ENCODE measurements at regions not wholly inside any gene's neighbourhood (a gene's known extent, or its start where the extent isn't known, plus 50 kb on each side); places are given as distances from the start of the nearest gene placed in this dataset.

- H3K79me2 ChIP-seq (ENCODE audit: low read depth) = no peaks in the 10 kb centered on the region
- H3K4me3 ChIP-seq = no peak overlapping the region
- CTCF ChIA-PET = no interaction called here
- H3K27ac ChIP-seq = no peak overlapping the region
- no peak overlapping the region for H3K4me2 ChIP-seq
- TF ChIP-seq CTCF (conservative IDR thresholded peaks at IDR 0.05) = no peak
- no peak for TF ChIP-seq EZH2 (IDR thresholded peaks at IDR 0.05; ENCODE audit: low read depth)
- H3K4me1 ChIP-seq (replicated peaks; ENCODE audit: insufficient read depth) = no peaks in the 10 kb centered on the region
- H2AFZ ChIP-seq = no peak overlapping the region
- no peaks in the 10 kb centered on the region for H3K9me2 ChIP-seq (ENCODE audit: insufficient read depth)
- intact Hi-C loops (cut with micrococcal nuclease; ENCODE audit: unreplicated experiment) = no loop called here
- H4K20me1 ChIP-seq (ENCODE audit: insufficient read depth) = no peaks in the 10 kb centered on the region
- POLR2A ChIA-PET (ENCODE audit: unreplicated experiment) = no interaction called here
- H3F3A ChIP-seq (ENCODE audit: insufficient read depth, low read depth) = no peaks in the 10 kb centered on the region
- H3K36me3 ChIP-seq (ENCODE audit: low read depth) = no peaks in the 10 kb centered on the region
- DNase-seq = no peak
- H3K9me3 ChIP-seq (ENCODE audit: insufficient read depth, low read depth) = no peaks in the 10 kb centered on the region
- no TSS peak for BruUV-seq (replicated peaks)
- H3K27me3 ChIP-seq (ENCODE audit: insufficient read depth, low read depth) = peaks cover 51% of the 10 kb centered on the region
Measured at GRCh38 chr6:40718401-40718800, 131.2 kb upstream of the LRFN2 start.

- H3K4me1 ChIP-seq (replicated peaks; ENCODE audit: insufficient read depth) = no peaks in the 10 kb centered on the region
- H4K20me1 ChIP-seq (ENCODE audit: insufficient read depth) = no peaks in the 10 kb centered on the region
- H3F3A ChIP-seq (ENCODE audit: insufficient read depth, low read depth) = no peaks in the 10 kb centered on the region
- POLR2A ChIA-PET (ENCODE audit: unreplicated experiment) = no interaction called here
- intact Hi-C loops (cut with micrococcal nuclease; ENCODE audit: unreplicated experiment) = no loop called here
- DNase-seq = no peak
- TF ChIP-seq EZH2 (IDR thresholded peaks at IDR 0.05; ENCODE audit: low read depth) (no peak), CTCF (conservative IDR thresholded peaks at IDR 0.05) (no peak)
- H3K79me2 ChIP-seq (ENCODE audit: low read depth) = no peaks in the 10 kb centered on the region
- no TSS peak for BruUV-seq (replicated peaks)
- H3K4me2 ChIP-seq = no peak overlapping the region
- no peak overlapping the region for H3K4me3 ChIP-seq
- no peaks in the 10 kb centered on the region for H3K9me2 ChIP-seq (ENCODE audit: insufficient read depth)
- H3K36me3 ChIP-seq (ENCODE audit: low read depth) = no peaks in the 10 kb centered on the region
- H3K27me3 ChIP-seq (ENCODE audit: insufficient read depth, low read depth) = peaks cover 53% of the 10 kb centered on the region
- no peak overlapping the region for H3K27ac ChIP-seq
- H2AFZ ChIP-seq = no peak overlapping the region
- no peaks in the 10 kb centered on the region for H3K9me3 ChIP-seq (ENCODE audit: insufficient read depth, low read depth)
- CTCF ChIA-PET = no interaction called here
Measured at GRCh38 chr6:40717411-40718057, 130.4 kb upstream of the LRFN2 start.

GRCh38 chr6:40715570-40716403, 128.6 kb upstream of the LRFN2 start:
- CTCF ChIA-PET = no interaction called here
- intact Hi-C loops (cut with micrococcal nuclease; ENCODE audit: unreplicated experiment) = no loop called here
- H3K9me2 ChIP-seq (ENCODE audit: insufficient read depth) = no peaks in the 10 kb centered on the region
- no peak for TF ChIP-seq EZH2 (IDR thresholded peaks at IDR 0.05; ENCODE audit: low read depth)
- TF ChIP-seq CTCF (conservative IDR thresholded peaks at IDR 0.05) = no peak
- no peaks in the 10 kb centered on the region for H3K36me3 ChIP-seq (ENCODE audit: low read depth)
- no peaks in the 10 kb centered on the region for H3K9me3 ChIP-seq (ENCODE audit: insufficient read depth, low read depth)
- POLR2A ChIA-PET (ENCODE audit: unreplicated experiment) = interaction anchor here (0.7 kb wide), 1 partner anchor 17 kb away, joined by 11 read pairs; no protein-coding TSS in a partner anchor
- no peaks in the 10 kb centered on the region for H3F3A ChIP-seq (ENCODE audit: insufficient read depth, low read depth)
- no peak overlapping the region for H3K4me2 ChIP-seq
- no peak overlapping the region for H3K4me3 ChIP-seq
- peaks cover 51% of the 10 kb centered on the region for H3K27me3 ChIP-seq (ENCODE audit: insufficient read depth, low read depth)
- no TSS peak for BruUV-seq (replicated peaks)
- DNase-seq = no peak
- no peaks in the 10 kb centered on the region for H3K79me2 ChIP-seq (ENCODE audit: low read depth)
- no peak overlapping the region for H2AFZ ChIP-seq
- no peaks in the 10 kb centered on the region for H4K20me1 ChIP-seq (ENCODE audit: insufficient read depth)
- no peaks in the 10 kb centered on the region for H3K4me1 ChIP-seq (replicated peaks; ENCODE audit: insufficient read depth)
- H3K27ac ChIP-seq = no peak overlapping the region

All from PC-9 (cell line).